ENCODE measurements at regions not wholly inside any gene's neighbourhood (a gene's known extent, or its start where the extent isn't known, plus 50 kb on each side); places are given as distances from the start of the nearest gene placed in this dataset.
A peak's percentile ranks its signal among the peaks of the same experiment; 100 is the strongest.

DNA sequence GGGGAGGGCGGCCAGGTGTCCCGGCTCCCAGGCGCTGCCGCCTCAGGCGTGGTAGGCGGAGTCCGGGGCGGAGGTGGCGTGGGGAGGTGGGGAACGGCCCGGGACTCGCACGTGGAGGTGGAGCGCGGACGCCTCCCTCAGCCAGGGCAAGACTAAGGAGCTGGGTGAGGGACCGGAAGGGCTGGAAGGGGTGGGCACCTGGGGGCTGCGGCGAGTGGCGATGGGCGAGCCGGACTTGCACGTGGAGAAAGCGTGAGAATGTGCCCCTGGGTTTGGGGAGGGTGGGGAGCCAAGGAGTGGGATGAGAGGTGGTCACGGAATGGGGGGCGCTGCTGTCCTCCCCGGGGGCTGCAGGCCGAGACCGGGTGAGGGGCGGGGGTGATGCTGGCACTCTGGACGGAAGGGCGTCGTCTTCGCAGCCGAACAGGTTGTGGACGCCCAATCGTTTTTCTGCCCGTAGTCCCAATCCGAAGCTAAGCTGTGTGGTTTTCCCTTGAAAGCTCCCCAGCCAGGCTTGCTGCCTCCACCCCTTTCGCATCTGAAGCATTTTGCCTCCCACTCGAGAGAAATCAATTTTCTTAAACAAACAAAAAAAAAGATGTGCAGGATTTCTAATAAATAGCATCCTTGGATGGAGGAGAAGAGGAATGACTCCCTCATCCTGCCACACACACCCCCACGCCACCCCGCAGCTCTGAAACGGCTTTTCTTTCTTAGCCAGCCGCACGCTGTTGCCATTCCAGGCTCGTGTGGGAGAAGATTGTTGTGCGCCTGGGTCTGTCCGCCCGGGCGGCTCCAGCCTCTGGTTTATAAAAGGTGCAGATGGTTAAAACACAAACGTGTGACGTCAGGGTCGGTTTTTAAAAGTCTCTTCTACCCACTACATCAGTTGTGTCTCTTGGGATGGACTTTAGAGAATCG is 62.5 kb upstream of the ANKRD28 start:
- TF ChIP-seq JUND (IDR thresholded peaks at IDR 0.05; ENCODE audit: low read depth, low read length) (no peak), LARP7 (IDR thresholded peaks at IDR 0.05) (no peak), EGR1 (IDR thresholded peaks at IDR 0.05; ENCODE audit: borderline replicate concordance in 1 of 2, low read depth in 2 of 2, low read length in 2 of 2) (peak in 1 of 2 experiments; percentile 47; a peak in 1 of 3 replicates), CREB1 (IDR thresholded peaks at IDR 0.05; ENCODE audit: low read depth) (0 out of 2 replicates have a peak, but pooled peaks have one; percentile 32), GABPA (IDR thresholded peaks at IDR 0.05; ENCODE audit: low read depth) (no peak), PML (IDR thresholded peaks at IDR 0.05; ENCODE audit: low read length) (no peak), SMAD1 (IDR thresholded peaks at IDR 0.05; ENCODE audit: low read depth, partially characterized antibody) (no peak)
- TF ChIP-seq, protein P1, sequence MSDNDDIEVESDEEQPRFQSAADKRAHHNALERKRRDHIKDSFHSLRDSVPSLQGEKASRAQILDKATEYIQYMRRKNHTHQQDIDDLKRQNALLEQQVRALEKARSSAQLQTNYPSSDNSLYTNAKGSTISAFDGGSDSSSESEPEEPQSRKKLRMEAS (IDR thresholded peaks at IDR 0.05; ENCODE audit: low read depth, low read length), result peak; percentile 48

Measured in GM12878 (cell line).